Suprapubic skin (tissue), 4 donors: ENCODE measurements at regions not wholly inside any gene's neighbourhood (a gene's known extent, or its start where the extent isn't known, plus 50 kb on each side); places are given as distances from the start of the nearest gene placed in this dataset.

Source experiments
- CTCF ChIP-seq, 2 donors: fragments of 200-600 bp in 1 of 2; fragments of 450-650 bp in 1 of 2; sonication (generic) in 1 of 2; IDR thresholded peaks; one replicate each; pipeline ENCODE4 v1.5.1; 2016 to 2019; ENCODE audit warnings: antibody characterized with exemption in 2 of 2, mild to moderate bottlenecking in 1 of 2, moderate library complexity in 1 of 2
- EP300 ChIP-seq: sonication (generic); formaldehyde crosslinking; IDR thresholded peaks from one replicate; pipeline ENCODE4 v1.6.1; 2017; ENCODE audit warnings: antibody characterized with exemption
- POLR2AphosphoS5 ChIP-seq, 3 donors: sonication (generic); formaldehyde crosslinking; IDR thresholded peaks; one replicate each; pipeline ENCODE4 v1.6.1; 2017; ENCODE audit warnings: antibody characterized with exemption in 3 of 3

DNA sequence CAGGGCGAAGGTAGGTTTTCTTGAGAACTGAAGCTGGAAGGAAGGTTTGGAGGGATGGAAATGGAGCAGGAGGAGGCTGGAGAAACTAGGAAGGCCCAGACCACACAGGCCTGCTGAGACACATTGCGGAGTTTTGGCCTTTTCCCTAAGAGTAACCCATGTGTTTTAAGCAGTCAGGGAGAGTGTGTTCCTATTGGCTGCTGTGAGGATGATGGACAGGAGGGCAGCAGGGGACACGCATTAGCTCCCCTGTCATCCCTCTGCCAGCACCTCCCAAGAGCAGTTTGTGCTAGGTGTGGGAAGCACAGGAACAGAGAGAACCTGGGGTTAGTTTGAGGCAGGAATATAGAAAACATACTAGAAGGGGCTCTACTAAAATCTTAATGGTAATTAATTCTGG lies 842.1 kb downstream of the TBC1D22A start:
- TF ChIP-seq EP300 (no peak), POLR2AphosphoS5 (IDR thresholded peaks at IDR 0.05) (no peak), CTCF (IDR thresholded peaks at IDR 0.05) (no peak)
